Heart left ventricle (tissue), 16 donors: ENCODE measurements at regions not wholly inside any gene's neighbourhood (a gene's known extent, or its start where the extent isn't known, plus 50 kb on each side); places are given as distances from the start of the nearest gene placed in this dataset.

Experiments
- ATAC-seq, 4 donors: fragments of 200-7000 bp; cut with Tn5 transposase; one replicate each; pipeline ENCODE4 v1.9.1; 2020 to 2022; ENCODE audit warnings: moderate library complexity in 4 of 4, mild to moderate bottlenecking in 3 of 4, moderate number of reproducible peaks in 1 of 4
- DNase-seq, 5 donors: peaks; one replicate each; pipeline ENCODE4 v3.0.0-alpha.2; 2020
- H3K27ac ChIP-seq, 12 donors: fragments of 200-600 bp; sonication (generic) in 4 of 12; one replicate each; pipeline versions ENCODE4 v1.5.0 to v1.8.0; 2016 to 2022; ENCODE audit warnings: mild to moderate bottlenecking in 2 of 12
- H3K27me3 ChIP-seq, 9 donors: fragments of 200-600 bp; sonication (generic) in 2 of 9; one replicate each; pipeline versions ENCODE4 v1.5.1 to v1.8.0; 2016 to 2022; ENCODE audit warnings: mild to moderate bottlenecking in 3 of 9
- H3K36me3 ChIP-seq, 9 donors: fragments of 200-600 bp; sonication (generic) in 2 of 9; one replicate each; pipeline versions ENCODE4 v1.5.0 to v1.8.0; 2018 to 2022; ENCODE audit warnings: mild to moderate bottlenecking in 2 of 9
- H3K4me1 ChIP-seq, 12 donors: fragments of 200-600 bp; sonication (generic) in 4 of 12; one replicate each; pipeline versions ENCODE4 v1.5.0 to v1.8.0; 2016 to 2022; ENCODE audit warnings: mild to moderate bottlenecking in 3 of 12
- H3K4me3 ChIP-seq, 12 donors: fragments of 200-600 bp; sonication (generic) in 4 of 12; one replicate each; pipeline versions ENCODE4 v1.5.0 to v1.8.0; 2017 to 2022; ENCODE audit warnings: mild to moderate bottlenecking in 9 of 12, moderate library complexity in 4 of 12
- H3K9me3 ChIP-seq, 12 donors: fragments of 200-600 bp; sonication (generic) in 4 of 12; one replicate each; pipeline versions ENCODE4 v1.5.0 to v1.8.0; 2016 to 2022; ENCODE audit warnings: mild to moderate bottlenecking in 1 of 12
- POLR2A ChIP-seq, 2 donors: fragments of 450-650 bp; IDR thresholded peaks; one replicate each; pipeline ENCODE4 v1.6.1; 2017; ENCODE audit warnings: antibody characterized with exemption in 2 of 2, mild to moderate bottlenecking in 2 of 2, moderate library complexity in 2 of 2
- WGBS, 4 donors: extraction: QIAGEN DNeasy Blood & Tissue Kit in 2 of 4; methylation state at CpG; one replicate each; pipeline versions ENCODE4 v1.1.5 to v1.1.7; 2013 to 2018; 5-methylcytosine and 5-hydroxymethylcytosine counted together
- intact Hi-C, 10 donors: fragments of 100-400 bp; cut with DNase I; formaldehyde crosslinking; loops; one replicate each; pipeline versions ENCODE4 v1.11.1 to v1.14.2; 2022
- TF ChIP-seq, protein P1 (sequence below), 12 donors: fragments of 200-600 bp; sonication (generic) in 4 of 12; IDR thresholded peaks; one replicate each; pipeline versions ENCODE4 v1.5.0 to v1.8.0; 2018 to 2022; ENCODE audit warnings: antibody characterized with exemption in 12 of 12, mild to moderate bottlenecking in 5 of 12
- donor health status: ischemic (EF 13 %, LVEDD 7.1; RV severe dilation, severe dysfunction).
- donor health status: healthy with polysubstance abuse.
- donor health status: DM: no; HTN: yes; CAD: no.
- donor health status: DM: no; HTN: no; CAD: no.
- donor health status: ischemic (EF 25% LVEDD 6.9; RV normal size, moderate dysfunction).
- donor health status: ischemic (EF 25% LVEDD 5.7; RV mildly dilated, moderate dysfunction).
- donor health status: healthy.
- donor health status: DM: yes; HTN: yes; CAD: no.
- donor health status: ischemic (EF 35%, LVEDD 5.7; RV mildly dilated, moderate dysfunction).
- donor health status: nonischemic (EF 11% LVEDD 7.7; RV severe dilation, severe dysfunction).
- donor health status: DM: yes; HTN: yes; CAD: no.
- donor health status: PGD.
- donor health status: ischemic (EF 29% LVEDD 5.4; RV normal size, mild dysfunction).
- donor health status: nonischemic (EF 23%, LVEDD 6.1; RV moderate dilation, normal function).

DNA sequence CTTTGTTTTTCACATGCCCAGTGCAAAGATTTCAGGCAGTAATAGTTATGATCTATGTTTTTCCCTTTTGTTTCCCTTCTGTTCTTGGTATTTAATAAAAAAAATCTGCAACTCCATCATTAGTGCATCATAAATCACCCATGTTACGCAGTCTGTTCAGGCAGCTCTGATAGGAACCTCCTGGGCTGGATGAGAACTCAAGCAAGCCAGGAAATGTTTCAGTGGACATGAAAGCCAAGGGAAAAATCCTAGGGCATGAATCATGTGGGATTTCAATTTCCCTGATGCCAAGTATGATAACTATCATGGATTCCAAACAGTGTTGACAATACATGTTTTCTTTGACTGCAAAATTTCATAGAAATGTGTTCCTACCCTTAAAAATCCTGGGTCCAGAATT lies 119.7 kb upstream of the TARS1 start:
- ATAC-seq (peak; percentile 57 to 89 (median 80)), DNase-seq (no peak)
- no peak overlapping the region for H3K4me3 ChIP-seq
- H3K9me3 ChIP-seq = no peaks in the 10 kb centered on the region
- TF ChIP-seq, protein P1, sequence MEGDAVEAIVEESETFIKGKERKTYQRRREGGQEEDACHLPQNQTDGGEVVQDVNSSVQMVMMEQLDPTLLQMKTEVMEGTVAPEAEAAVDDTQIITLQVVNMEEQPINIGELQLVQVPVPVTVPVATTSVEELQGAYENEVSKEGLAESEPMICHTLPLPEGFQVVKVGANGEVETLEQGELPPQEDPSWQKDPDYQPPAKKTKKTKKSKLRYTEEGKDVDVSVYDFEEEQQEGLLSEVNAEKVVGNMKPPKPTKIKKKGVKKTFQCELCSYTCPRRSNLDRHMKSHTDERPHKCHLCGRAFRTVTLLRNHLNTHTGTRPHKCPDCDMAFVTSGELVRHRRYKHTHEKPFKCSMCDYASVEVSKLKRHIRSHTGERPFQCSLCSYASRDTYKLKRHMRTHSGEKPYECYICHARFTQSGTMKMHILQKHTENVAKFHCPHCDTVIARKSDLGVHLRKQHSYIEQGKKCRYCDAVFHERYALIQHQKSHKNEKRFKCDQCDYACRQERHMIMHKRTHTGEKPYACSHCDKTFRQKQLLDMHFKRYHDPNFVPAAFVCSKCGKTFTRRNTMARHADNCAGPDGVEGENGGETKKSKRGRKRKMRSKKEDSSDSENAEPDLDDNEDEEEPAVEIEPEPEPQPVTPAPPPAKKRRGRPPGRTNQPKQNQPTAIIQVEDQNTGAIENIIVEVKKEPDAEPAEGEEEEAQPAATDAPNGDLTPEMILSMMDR (IDR thresholded peaks at IDR 0.05) = no peak
- no peak for TF ChIP-seq POLR2A (IDR thresholded peaks at IDR 0.05)
- no peaks in the 10 kb centered on the region for H3K27me3 ChIP-seq
- intact Hi-C loops = no loop called here
- H3K4me1 ChIP-seq = peaks cover 0 to 31% (median 0%) of the 10 kb centered on the region in 12 donors
- H3K36me3 ChIP-seq = no peaks in the 10 kb centered on the region
- H3K27ac ChIP-seq = peak overlapping the region in 6 of 12 donors; percentile 21 to 75 (median 67)
- WGBS, 4 donors = 71 to 77% (median 75%) methylated on average over 1 of the region's 1 CpG

DNA sequence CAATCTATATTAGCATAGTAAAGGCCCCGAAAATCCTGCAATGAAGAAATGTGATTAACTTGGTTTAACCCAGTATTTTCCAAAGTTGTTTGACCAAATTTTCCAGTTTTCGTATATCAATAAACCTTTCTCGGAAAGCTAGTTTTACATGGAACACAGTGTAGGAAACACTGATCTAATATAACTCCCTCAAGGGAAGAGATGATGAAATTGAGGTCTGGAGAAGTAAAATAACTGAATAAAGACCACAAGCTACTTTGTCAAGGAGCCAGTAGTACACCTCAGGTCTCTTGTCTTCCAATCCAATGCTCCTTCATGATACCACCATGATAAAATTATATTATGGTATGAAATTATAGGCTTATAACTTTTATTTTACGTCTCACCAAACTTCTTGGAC lies 118.1 kb upstream of the TARS1 start:
- intact Hi-C loops = no loop called here
- no peaks in the 10 kb centered on the region for H3K27me3 ChIP-seq
- WGBS, 4 donors = 86 to 92% (median 89%) methylated on average over 4 of the region's 4 CpGs
- ATAC-seq = peak in 3 of 4 donors; percentile 36 to 49 (median 45)
- peak overlapping the region in 6 of 12 donors; percentile 2 to 70 (median 61) for H3K27ac ChIP-seq
- no peaks in the 10 kb centered on the region for H3K9me3 ChIP-seq
- TF ChIP-seq, protein P1 (IDR thresholded peaks at IDR 0.05) = no peak
- no peak for TF ChIP-seq POLR2A (IDR thresholded peaks at IDR 0.05)
- no peak for DNase-seq
- peaks cover 0 to 31% (median 0%) of the 10 kb centered on the region in 12 donors for H3K4me1 ChIP-seq
- peak overlapping the region in 1 of 12 donors; percentile 12 for H3K4me3 ChIP-seq
- H3K36me3 ChIP-seq = no peaks in the 10 kb centered on the region

DNA sequence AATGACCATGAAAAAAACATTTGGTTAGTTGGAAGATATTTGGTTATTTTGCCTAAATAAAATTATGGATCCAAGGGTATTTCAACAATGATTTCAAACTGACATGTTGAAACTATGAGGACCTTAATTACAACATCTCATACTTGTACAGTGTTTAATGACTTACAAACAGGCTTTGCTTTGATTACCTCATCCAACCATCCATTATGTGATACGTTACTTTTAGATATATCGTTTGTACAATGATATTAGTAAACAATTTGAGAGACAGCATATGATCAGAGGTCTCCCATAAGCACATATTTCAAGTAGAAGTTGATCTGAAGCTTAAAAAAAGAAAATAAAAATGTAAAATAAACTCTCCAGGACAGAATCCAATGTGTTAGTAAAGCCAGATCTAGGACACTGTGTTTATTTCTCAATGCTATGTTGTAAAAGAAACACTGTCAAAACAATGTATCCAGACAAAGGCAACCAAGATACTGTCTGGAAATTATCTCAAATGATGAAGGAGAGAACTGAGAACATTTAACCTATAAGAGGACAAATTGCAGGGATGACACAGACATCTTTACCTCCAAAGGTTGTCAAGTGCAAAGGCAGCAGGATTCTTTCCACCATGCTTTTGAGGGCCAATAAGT lies 116.0 kb upstream of the TARS1 start:
- Histone ChIP-seq H3K36me3 (no peaks in the 10 kb centered on the region), H3K27ac (peak overlapping the region in 1 of 12 donors; percentile 70), H3K27me3 (no peaks in the 10 kb centered on the region), H3K4me3 (no peak overlapping the region), H3K4me1 (peaks cover 0 to 27% (median 0%) of the 10 kb centered on the region in 12 donors), H3K9me3 (no peaks in the 10 kb centered on the region)
- DNase-seq = no peak
- no peak for ATAC-seq
- intact Hi-C loops = no loop called here
- WGBS, 4 donors = 91 to 93% (median 91%) methylated on average over 2 of the region's 2 CpGs
- TF ChIP-seq, protein P1 (IDR thresholded peaks at IDR 0.05) = no peak
- TF ChIP-seq POLR2A (IDR thresholded peaks at IDR 0.05) = no peak

DNA sequence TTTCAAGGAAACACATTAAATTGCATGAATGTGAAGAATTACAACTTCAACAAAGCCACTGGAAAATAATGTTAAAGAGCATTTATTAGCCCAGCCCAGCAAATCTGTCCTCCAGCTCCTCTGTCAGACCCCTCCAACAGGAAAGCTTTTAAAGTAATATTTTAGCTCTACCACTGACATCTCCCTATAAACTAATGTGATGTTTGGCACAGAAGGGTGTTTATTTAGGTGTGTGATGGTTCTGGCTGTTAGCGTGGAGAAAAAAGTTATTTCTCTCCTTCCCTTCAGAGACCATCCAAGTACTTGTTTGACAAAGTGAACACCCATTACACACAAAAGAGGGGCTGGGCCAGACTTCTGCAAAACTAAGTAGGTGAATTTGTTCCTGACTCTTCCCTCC lies 111.9 kb upstream of the TARS1 start:
- Histone ChIP-seq H3K36me3 (no peaks in the 10 kb centered on the region), H3K4me1 (peaks cover 0 to 10% (median 0%) of the 10 kb centered on the region in 12 donors), H3K27me3 (no peaks in the 10 kb centered on the region), H3K4me3 (no peak overlapping the region), H3K9me3 (no peaks in the 10 kb centered on the region), H3K27ac (peak overlapping the region in 1 of 12 donors; percentile 46)
- no peak for ATAC-seq
- DNase-seq = no peak
- intact Hi-C loops = no loop called here
- WGBS, 4 donors = 67 to 73% (median 70%) methylated on average over 1 of the region's 1 CpG
- TF ChIP-seq, protein P1 (IDR thresholded peaks at IDR 0.05) = no peak
- TF ChIP-seq POLR2A (IDR thresholded peaks at IDR 0.05) = no peak
